GM10248 (cell line): ENCODE measurements at regions not wholly inside any gene's neighbourhood (a gene's known extent, or its start where the extent isn't known, plus 50 kb on each side); places are given as distances from the start of the nearest gene placed in this dataset.

Experiments used
- CTCF ChIA-PET: fragments of 300-600 bp; sonication (Branson Sonifier 250); formaldehyde crosslinking; extraction: SDS; loops from one replicate; lab custom pipeline; 2021; ENCODE audit warnings: antibody characterized with exemption; lab: Yijun Ruan, JAX
- POLR2A ChIA-PET: fragments of 350-650 bp; sonication (Branson Sonifier 250); formaldehyde crosslinking; extraction: SDS; loops from one replicate; lab custom pipeline; 2020; ENCODE audit warnings: antibody characterized with exemption; lab: Yijun Ruan, JAX
- DNase-seq: peaks from one replicate; pipeline ENCODE4 v3.0.0; 2012; ENCODE audit errors: extremely low spot score
- CTCF ChIP-seq: IDR thresholded peaks from 2 replicates; pipeline ENCODE4 v1.5.1; 2012; ENCODE audit warnings: mild to moderate bottlenecking, low read depth; ENCODE audit errors: extremely low read depth, missing control alignments, control extremely low read depth

GRCh38 chr4:141921293-141921692, 284.9 kb downstream of the IL15 start:
- POLR2A ChIA-PET, result no interaction called here
- CTCF ChIA-PET, result no interaction called here
- DNase-seq, result no peak
- no peak for TF ChIP-seq CTCF

GRCh38 chr4:141922236-141922635, 285.9 kb downstream of the IL15 start:
- ChIA-PET CTCF (no interaction called here), POLR2A (no interaction called here)
- TF ChIP-seq CTCF, result no peak
- DNase-seq, result no peak

GRCh38 chr4:141926406-141926805, 290.0 kb downstream of the IL15 start:
- ChIA-PET POLR2A (no interaction called here), CTCF (no interaction called here)
- TF ChIP-seq CTCF, result no peak
- DNase-seq, result no peak

GRCh38 chr4:141932490-141932889, 296.1 kb downstream of the IL15 start:
- ChIA-PET POLR2A (no interaction called here), CTCF (no interaction called here)
- no peak for TF ChIP-seq CTCF
- DNase-seq, result no peak

GRCh38 chr4:141933978-141934377, 297.6 kb downstream of the IL15 start:
- DNase-seq, result no peak
- POLR2A ChIA-PET, result no interaction called here

GRCh38 chr4:141955696-141956095, 319.3 kb downstream of the IL15 start:
- POLR2A ChIA-PET, result no interaction called here
- no peak for DNase-seq
- CTCF ChIA-PET, result interaction anchor here (0.5 kb wide), 1 partner anchor 31 kb away, joined by 3 read pairs; no protein-coding TSS in a partner anchor
- TF ChIP-seq CTCF, result no peak

More at GRCh38 chr4:141933978-141934377, 297.6 kb downstream of the IL15 start:
- no peak for TF ChIP-seq CTCF
- CTCF ChIA-PET, result no interaction called here

GRCh38 chr4:141957416-141957815, 321.0 kb downstream of the IL15 start:
- ChIA-PET CTCF (interaction anchor here (1.0 kb wide), 1 partner anchor 8 kb away, joined by 3 read pairs; no protein-coding TSS in a partner anchor), POLR2A (no interaction called here)
- no peak for DNase-seq
- no peak for TF ChIP-seq CTCF
